NCI-H1694 treated with DMSO at 0.1 percent for 48 hours (cell line): ENCODE measurements at regions not wholly inside any gene's neighbourhood (a gene's known extent, or its start where the extent isn't known, plus 50 kb on each side); places are given as distances from the start of the nearest gene placed in this dataset.
"Not testable (repeated sequence)": the region's sequence is repeated elsewhere in the genome, so short reads cannot be mapped to it uniquely, and the experiment has no call there.

Source experiments
- DNase-seq: peaks from one replicate; lab custom pipeline; 2025; lab: John Stamatoyannopoulos, UW

DNA sequence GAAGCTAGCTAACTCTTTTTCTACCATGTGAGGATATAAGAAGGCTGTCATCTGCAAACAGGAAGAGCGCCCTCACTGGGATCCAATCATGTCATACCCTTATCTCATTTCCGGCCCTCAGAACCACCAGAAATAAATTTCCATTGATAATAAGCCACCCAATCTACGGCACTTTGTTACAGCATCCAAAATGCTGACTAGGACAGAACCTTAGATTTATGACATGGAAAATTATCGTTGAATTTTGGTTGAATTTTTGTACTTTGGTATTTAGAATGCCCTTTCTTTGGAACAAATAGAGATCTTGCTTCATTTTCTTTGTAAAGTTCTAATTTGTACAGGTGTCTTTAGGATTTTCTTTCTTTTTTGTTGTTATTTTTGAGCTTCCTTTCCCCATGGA lies 53.3 kb upstream of the CYLC2 start:
- DNase-seq: no peak

DNA sequence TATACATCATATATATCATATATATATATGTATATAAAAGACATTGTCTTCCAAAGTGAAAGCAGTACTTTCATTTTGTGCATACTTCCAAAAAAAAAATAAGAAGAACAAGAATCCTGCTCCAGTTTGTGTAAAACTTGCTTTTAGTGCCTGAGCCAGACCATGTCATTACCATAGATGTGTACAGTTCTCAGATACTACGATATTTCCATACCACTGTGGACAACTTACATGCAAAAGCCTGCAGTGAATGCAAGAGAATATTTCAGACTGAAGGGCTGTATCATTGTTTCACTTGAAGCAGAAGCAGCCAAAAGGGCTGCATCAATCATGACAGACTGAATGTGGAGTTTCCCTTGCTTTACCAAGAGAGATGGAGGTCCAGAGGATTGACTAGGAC lies 72.6 kb upstream of the CYLC2 start:
- no peak for DNase-seq

DNA sequence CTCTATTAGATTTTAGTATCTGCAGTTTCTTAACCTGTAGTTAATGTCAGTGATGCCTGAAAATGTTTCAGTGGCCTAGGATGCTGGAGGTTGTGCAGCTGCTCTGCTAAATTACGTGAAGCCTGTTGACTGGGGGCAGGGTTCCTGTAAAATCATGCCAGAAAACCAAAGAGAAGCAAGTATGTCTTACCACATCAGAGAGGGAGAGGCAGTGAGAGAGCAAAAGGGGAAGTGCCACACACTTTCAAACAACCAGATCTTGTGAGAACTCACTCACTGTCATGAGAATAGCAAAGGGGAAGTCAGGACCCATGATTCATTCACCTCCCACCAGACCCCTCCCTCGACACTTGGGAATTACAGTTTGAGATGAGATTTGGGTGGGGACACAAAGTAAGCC lies 83.9 kb upstream of the CYLC2 start:
- no peak for DNase-seq

DNA sequence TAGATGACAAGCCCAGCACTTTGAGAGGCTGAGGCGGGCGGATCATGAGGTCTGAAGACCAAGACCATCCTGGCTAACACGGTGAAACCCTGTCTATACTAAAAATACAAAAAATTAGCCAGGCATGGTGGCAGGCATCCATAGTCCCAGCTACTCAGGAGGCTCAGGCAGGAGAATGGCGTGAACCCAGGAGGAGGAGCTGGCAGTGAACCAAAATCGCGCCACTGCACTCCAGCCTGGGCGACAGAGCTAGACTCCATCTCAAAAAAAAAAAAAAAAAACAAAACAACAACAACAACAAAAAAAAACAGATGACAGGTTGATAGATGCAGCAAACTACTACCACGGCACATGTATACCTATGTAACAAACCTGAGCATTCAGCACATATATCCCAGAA lies 89.3 kb upstream of the CYLC2 start:
- DNase-seq: not testable (repeated sequence)

DNA sequence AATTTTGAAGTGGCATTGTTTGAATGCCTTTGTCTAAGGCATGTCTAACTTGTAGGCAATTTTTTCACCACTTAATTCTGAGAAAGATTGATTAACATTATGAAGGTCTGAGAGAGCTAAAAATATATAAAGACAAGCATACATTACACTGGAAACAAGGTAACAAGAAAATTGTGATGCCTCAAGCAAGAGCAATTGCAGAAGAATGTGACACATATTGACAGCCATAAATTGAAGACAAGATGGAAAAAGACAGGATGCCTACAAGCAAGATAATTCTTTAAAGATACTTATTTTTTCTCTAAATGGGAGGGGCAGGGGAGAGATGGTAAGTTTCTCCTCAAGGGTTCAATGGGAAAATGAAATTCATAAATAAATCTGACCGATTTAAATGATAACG lies 103.1 kb upstream of the CYLC2 start:
- DNase-seq: no peak

DNA sequence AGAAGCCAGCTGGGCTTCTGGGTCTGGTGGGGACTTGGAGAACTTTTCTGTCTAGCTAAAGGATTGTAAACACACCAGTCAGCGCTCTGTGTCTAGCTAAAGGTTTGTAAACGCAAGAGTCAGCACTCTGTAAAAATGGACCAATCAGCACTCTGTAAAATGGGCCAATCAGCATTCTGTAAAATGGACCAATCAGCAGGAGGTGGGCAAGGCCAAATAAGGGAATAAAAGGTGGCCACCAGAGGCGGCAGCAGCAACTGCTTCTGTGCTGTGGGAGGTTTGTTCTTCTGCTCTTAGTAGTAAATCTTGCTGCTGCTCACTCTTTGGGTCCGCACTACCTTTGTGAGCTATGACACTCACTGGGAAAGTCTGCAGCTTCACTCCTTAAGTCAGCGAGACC lies 106.4 kb upstream of the CYLC2 start:
- DNase-seq: not testable (repeated sequence)

DNA sequence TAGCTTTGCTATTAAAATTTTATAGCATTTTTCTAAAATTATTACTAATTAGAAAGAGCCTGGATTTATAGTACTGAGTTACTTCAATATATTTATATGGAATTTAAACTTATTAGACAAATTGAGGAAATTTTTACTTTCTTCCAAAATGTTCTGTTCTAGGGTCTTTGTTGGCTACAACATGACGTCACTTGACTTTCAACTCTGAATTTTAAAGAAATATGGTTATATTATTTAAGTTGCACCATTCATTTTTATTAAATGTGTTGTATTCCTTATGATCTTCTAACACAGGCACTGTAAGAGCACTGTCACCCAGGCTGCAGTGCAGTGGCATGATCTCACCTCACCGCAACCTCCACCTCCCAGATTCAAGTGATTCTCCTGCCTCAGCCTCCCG lies 119.4 kb upstream of the CYLC2 start:
- DNase-seq: no peak

DNA sequence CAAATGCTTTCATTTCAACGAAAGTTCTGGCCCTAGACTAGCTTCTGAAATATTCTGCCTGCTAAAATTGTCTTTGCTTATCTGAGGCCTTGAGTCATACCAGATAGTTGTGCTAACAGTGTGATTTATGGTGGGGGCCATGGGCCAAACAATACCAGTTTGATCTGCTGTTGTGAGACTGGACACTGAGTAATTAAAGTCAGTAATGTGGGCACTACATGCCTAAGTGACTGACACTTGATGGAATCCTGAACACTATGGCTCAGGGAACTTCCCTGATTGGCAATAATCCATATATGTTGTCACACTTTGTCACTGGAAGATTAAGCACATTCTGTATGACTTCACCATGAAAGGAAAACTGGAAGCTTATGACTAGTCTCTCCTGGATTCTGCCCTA lies 127.6 kb upstream of the CYLC2 start:
- DNase-seq: no peak

DNA sequence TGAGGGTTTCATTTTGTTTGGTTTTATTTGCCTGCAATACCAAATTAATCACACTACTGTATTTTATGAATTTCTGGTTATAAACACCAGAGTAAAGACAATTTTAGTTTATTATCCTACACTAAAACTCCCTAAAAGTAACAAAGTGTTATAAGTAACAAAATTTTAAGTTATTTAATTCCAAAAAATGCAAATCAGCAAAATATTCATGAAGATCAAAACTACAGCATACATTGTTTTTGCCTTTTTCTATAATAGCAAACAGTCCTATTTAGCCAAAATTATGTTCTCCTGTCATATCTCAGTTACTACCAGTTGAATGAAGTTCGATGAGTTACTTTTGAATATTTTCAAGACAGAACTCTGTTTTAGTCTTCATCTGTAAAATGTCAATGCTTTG lies 132.7 kb upstream of the CYLC2 start:
- no peak for DNase-seq

DNA sequence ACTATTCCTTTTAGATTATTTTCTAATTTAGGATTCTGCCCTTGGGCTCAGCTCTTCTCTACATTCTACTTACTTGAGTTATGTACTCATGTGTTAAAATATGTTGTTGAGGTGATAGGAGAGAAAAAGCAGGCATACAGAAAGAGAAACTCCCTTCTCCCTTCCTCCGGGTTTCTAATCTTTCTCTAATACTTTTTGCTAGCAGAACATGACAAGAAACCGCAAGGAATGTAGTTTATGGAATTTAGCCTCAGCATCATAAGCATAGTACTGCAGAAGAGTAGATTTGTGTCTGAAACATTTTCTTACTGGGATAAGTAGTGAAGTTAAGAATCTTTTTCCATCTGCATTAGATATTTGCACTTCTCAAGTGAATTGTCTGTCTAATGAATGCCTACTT lies 139.5 kb upstream of the CYLC2 start:
- no peak for DNase-seq

DNA sequence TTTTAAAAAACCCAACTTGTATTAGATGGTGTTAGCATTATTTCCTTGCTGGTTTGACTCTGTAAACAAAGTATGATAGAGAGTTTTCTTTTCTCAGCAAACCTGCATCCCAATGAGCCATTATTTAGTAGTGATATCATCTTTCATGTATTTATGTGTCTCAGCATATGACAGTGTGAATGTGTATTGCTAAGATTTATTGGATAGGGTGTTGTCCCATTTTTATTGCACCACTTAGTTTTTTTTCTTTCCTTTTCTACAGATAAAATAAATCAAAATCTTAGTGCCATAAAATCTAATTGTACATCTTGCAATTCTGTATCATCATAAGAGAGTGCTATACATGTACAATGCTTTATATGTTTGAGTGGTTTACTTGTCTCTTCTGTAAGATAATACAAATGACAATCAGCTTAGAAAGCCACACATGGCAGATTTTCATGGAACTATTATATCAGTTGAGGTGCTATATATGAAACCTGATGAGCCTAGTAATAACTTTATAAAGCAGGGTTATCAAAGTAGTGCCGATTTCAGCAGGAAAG lies 149.2 kb upstream of the CYLC2 start:
- DNase-seq: no peak

DNA sequence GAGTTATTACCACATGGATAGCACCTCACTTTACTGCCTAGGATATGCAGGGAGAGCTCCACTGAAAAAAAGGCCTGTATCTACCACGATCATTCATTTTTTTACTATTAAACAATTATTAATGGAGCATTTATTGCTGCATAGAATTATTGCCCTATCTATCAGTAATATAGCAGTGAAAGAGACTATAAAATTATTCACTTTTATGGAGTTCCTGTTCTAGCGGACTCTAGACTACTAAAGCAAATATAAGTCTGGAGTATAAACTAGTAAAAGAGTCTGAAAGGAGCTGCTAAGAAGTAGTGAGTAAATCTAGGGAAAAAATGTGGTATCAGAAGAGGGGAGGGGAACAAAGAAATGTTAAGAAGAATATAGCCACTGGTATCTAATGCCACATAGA lies 150.4 kb upstream of the CYLC2 start:
- DNase-seq: no peak

DNA sequence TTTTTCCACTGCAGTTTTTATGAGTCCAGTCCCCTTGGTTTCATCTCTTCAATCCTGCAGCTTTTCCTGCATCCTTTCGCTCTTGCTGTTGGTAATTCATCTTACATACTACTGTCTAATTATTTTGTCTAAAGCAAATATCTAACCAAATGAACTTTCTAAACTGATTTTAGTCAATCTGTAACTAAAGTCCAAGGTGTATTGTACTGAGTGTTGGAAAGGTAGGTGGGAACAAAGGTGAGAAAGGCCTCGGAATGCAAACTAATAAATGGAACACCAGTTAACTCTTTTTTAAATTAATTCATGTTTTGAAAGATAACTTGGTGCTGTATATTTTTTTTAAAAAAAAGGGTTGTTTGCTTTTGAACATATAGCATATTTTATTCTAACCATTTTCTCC lies 152.7 kb upstream of the CYLC2 start:
- DNase-seq: no peak

DNA sequence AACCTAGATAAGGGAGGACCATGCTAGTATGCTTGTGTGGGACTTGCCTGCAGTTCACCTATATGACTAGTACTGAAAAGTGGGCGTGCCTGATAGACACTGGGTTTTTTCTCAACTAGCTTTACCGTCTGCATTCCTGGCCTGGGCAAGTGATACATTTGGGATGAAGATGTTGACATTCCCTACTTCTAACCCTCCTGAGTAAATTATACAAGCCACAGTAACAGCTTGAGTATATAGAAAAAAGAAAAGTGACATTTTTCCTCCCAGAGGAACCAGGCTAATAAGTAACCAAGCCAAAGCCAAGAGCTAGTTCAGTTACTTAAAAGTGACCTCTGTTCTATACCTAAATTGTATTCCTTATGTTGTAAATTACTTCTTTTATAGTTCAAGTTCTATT lies 153.8 kb upstream of the CYLC2 start:
- DNase-seq: no peak

DNA sequence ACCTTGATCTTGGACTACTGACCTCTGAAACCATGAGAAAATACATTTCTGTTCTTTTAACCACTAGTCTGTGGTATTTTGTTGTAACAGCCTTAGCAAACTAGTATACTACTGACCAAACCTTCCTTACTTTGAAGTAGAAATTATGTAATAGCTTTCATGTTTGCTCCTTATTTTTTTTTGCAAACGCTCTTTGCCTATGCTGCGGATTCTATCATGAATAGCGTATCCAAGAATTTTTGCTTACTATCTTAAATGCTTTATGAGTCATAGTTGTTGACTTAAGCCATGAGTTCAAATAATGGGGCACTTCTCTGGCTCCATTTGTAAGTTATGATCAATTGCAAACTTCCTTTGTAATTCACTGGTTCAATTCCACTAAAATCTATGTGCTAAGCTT lies 154.8 kb upstream of the CYLC2 start:
- DNase-seq: no peak

DNA sequence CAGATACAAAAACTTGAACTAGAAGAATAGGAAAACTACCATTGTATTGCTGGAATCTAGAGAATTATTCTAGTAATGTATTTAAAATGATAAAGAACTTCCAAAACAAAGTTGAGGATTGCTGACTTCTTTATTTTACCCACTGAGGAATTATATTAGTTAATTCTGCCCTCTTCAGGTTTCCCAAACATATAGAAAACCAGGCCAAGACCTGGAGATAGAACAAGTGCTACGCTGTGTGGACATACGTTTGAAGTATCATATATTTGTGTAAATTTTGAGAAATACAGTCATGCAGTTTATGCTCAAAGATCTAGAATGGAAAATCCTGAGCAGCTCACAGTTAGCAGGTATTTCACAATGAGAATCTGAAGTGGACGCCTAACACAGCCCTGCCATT lies 162.3 kb upstream of the CYLC2 start:
- DNase-seq: no peak

DNA sequence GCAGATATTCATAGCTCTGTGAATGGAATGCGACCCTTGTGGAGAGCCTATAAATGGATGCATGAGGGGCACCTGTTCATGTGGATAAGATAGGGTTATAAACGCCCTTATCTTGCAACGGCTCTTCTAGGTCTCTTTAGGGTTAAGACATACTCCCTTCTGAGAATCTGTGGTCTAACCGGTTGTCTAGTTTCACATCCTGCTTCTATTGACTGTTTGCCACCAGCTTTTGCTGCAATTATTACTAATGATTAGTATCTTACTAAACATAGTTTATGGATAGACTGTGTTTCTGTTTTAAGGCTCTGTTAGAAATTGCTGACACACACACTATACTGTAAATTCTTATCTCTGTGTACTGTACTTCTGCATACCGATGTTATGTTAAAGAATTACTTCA lies 198.9 kb upstream of the CYLC2 start:
- DNase-seq: no peak

DNA sequence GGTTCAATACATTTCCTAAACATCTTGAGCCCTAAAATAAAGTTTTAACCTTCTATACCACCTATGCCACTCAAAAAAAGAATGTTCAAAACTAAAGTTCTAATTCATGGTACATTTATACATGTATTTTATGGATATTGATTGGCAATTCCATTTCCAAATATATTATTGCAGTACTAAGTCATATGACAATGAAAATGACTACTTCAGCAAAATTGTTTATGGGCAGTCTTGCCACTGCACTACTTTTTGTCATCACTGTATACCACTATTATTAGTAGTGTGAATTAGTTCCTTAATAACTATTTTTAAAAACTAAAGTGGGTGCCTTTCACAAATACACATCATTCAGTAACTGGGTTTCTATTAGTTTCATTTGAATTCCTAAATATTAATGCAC lies 199.6 kb upstream of the CYLC2 start:
- no peak for DNase-seq

DNA sequence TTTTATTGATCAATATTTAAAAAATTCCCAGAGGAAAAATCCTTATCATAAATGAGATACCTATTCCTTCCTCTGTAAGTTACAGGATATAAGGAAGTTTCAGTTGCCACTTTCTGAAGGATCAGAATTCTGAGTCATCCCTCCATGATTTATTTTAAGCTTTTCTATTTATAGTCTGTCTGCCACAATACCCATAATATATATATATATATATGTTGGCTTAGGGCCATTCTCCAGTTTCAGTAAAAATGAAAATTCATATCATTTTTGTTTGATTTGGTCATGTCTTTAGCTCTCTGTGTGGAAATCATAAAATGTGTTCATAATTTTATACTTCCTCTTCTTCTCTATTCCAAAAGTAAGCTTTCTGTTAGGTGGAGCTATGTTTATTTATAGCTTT lies 215.8 kb upstream of the CYLC2 start:
- no peak for DNase-seq

DNA sequence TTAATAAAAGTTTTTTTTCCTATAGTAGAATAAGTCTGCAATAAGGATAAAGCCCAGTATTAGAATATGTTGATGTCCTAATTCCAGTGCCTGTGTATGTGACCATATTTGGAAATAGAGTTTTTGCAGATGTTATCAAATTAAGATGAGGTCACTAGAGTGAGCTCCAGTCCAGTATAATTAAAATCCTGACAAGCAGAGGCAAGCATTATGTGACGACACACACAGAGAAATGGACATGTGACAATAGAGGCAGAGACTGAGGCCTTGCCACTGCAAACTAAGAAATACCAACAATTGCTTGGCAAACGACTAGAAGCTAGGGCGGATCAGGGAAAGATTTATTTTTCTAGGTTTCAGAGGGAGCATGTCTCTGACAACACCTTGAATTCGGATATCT lies 216.4 kb upstream of the CYLC2 start:
- DNase-seq: no peak

DNA sequence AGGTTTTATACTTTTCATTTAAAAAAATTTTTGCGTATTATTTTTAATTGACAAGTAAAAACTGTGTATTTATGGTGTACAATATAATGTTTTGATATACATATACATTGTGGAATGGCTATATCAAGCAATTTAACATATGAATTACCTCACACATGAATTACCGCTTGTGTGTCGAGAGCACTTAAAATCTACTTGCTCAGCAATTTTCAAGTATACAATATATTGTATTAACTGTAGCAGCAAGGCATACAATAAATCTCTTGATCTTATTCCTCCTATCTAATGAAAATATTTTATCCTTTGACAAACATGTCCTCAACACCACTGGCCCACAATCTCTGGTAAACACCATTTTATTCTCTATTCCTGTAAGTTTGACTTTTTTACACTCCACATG lies 224.4 kb upstream of the CYLC2 start:
- DNase-seq: no peak

DNA sequence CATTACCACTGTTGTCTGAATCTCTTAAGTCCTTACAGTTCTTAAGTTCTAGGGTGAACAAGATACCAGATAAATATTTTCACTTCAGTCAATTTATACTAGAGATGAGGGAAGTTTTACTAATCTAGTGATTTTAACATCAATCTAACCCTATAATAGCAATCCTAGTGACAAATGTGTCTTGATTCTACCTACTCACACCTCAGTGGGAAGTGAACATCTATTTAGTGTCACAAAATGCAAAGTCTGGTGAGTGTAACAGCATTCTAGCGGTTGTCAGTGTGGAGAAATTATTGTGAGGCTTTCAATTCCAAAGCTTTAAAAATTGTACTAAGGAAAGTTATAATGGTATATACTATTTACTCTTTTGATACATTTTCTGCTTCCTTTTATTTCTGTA lies 225.8 kb upstream of the CYLC2 start:
- no peak for DNase-seq

DNA sequence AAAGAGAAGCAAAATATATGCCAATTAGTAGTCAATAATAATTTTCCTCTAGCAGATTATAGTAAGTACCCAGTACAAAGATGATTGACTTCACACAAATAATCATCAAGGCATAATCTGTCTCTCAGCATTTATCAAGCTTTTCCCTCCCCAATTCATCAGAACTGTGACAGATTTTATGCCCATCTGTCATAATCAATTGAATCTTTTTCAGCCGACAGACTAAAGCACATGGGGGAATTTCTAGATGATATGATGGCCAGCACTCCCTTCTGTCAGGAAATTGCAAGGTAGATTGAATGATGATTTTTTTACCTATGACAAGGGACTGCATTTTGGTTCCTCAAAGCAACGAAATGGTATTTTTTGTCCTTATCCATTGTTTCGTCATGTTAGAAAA lies 227.1 kb upstream of the CYLC2 start:
- DNase-seq: no peak

DNA sequence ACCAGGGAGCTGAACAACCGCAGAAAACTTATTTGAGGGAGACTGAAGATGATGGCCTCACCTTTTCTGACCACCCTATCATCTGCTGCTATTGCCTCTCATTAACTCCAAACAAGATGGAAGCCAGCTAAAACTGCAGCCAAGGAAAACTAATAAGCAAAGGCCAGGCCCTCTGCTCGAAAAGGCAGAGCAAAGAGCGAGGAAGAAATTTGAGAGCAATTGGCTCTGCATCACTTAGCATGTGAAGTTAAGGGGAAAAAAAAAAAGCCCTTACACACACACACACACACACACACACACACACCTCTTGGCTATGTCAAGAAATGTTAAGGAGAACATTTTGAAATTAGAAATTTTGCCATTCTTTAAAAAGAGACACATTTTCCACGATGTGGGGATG lies 228.1 kb upstream of the CYLC2 start:
- no peak for DNase-seq

DNA sequence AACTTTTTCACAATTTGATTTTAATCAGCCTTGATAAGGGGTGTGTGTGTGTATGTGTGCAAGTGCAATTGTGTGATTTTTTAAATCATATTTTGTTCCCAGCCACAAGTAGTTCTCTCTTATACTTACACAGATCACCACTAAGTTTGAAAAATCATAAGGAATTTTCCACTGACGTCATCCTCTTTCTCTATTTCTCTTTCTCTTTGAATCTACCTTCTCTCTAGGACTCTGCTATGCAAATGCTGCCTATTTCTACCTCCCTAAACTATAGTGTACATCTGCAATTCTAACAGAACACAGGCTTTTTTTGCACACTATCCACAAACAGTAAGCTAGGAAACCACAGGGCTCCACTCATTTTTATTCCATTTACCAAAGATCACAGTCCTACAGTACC lies 254.6 kb upstream of the CYLC2 start:
- DNase-seq: no peak
